ENCODE measurements at regions not wholly inside any gene's neighbourhood (a gene's known extent, or its start where the extent isn't known, plus 50 kb on each side); places are given as distances from the start of the nearest gene placed in this dataset.

GRCh38 chr18:39215920-39216319, 1650.3 kb upstream of the CELF4 start:
- H3K27me3 ChIP-seq (ENCODE audit: control insufficient read depth in 2 of 2, insufficient read depth in 2 of 2, low read length in 2 of 2) = peaks cover 0 to 3% of the 10 kb centered on the region in 2 experiments
- DNase-seq (ENCODE audit: low read depth, low spot score) = no peak
- H3K79me2 ChIP-seq (ENCODE audit: control insufficient read depth, insufficient read depth, low read length) = no peaks in the 10 kb centered on the region
- H3K9me1 ChIP-seq (replicated peaks; ENCODE audit: control insufficient read depth, extremely low read depth, insufficient read depth, low read length) = no peaks in the 10 kb centered on the region
- no peak overlapping the region for H3K4me3 ChIP-seq (replicated peaks in 1 of 3; ENCODE audit: insufficient read depth in 1 of 3, low read depth in 1 of 3, low read length in 3 of 3)
- H3K4me1 ChIP-seq (ENCODE audit: control insufficient read depth, extremely low read depth, insufficient read depth, low read length) = no peaks in the 10 kb centered on the region
- H3K27ac ChIP-seq (ENCODE audit: insufficient read depth, low read depth, low read length) = no peak overlapping the region
- dilution Hi-C loops (cut with MboI; ENCODE audit: extremely low pct_ligation_motif_present, low sequenced_read_pairs) (no loop called here), intact Hi-C loops (cut with micrococcal nuclease) (no loop called here)
- FAIRE-seq = no peak
- no peak overlapping the region for H2AFZ ChIP-seq (ENCODE audit: low read depth, low read length)
- H4K20me1 ChIP-seq (replicated peaks; ENCODE audit: control insufficient read depth, extremely low read depth, insufficient read depth, low read length) = no peaks in the 10 kb centered on the region
- BruUV-seq (replicated peaks) = no TSS peak
- H3K4me2 ChIP-seq (ENCODE audit: insufficient read depth, low read length) = no peak overlapping the region
- POLR2A ChIA-PET = no interaction called here
- CTCF ChIA-PET = no interaction called here
- no peak for TF ChIP-seq CTCF (IDR thresholded peaks at IDR 0.05; ENCODE audit: extremely low read depth in 1 of 2, insufficient read depth in 1 of 2, low read depth in 1 of 2, low read length in 2 of 2)
- TF ChIP-seq GATA2 (IDR thresholded peaks at IDR 0.05; ENCODE audit: insufficient read depth, insufficient read length, low read depth, low read length) = no peak
- TF ChIP-seq, protein P1, sequence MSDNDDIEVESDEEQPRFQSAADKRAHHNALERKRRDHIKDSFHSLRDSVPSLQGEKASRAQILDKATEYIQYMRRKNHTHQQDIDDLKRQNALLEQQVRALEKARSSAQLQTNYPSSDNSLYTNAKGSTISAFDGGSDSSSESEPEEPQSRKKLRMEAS (IDR thresholded peaks at IDR 0.05; ENCODE audit: insufficient read depth, insufficient read length) = no peak
- no peak for TF ChIP-seq JUN (IDR thresholded peaks at IDR 0.05; ENCODE audit: borderline replicate concordance, insufficient read depth, insufficient read length, low read depth)
- no peak for TF ChIP-seq POLR2A (IDR thresholded peaks at IDR 0.05; ENCODE audit: low read depth, low read length)
- no peak for TF ChIP-seq EZH2 (IDR thresholded peaks at IDR 0.05; ENCODE audit: borderline replicate concordance, low read depth, low read length, severe bottlenecking)
- no peak for TF ChIP-seq POLR2AphosphoS5 (IDR thresholded peaks at IDR 0.05; ENCODE audit: insufficient read depth, low read depth, low read length)
- no peak for TF ChIP-seq FOS (IDR thresholded peaks at IDR 0.05; ENCODE audit: borderline replicate concordance, insufficient read depth, low read length)
- TF ChIP-seq MYC (IDR thresholded peaks at IDR 0.05; ENCODE audit: low read depth, low read length) = no peak
- no peaks in the 10 kb centered on the region for H3K9me3 ChIP-seq (replicated peaks; ENCODE audit: control insufficient read depth, insufficient read depth, low read length)
- no peaks in the 10 kb centered on the region for H3K36me3 ChIP-seq (ENCODE audit: control insufficient read depth in 2 of 2, extremely low read depth in 1 of 2, insufficient read depth in 2 of 2, low read length in 2 of 2)
- H3K9ac ChIP-seq (replicated peaks; ENCODE audit: extremely low read depth, insufficient read depth, low read length) = no peak overlapping the region

All from endothelial cell of umbilical vein (primary cell).